Trophoblast cell (in vitro differentiated cells and primary cell): ENCODE measurements at regions not wholly inside any gene's neighbourhood (a gene's known extent, or its start where the extent isn't known, plus 50 kb on each side); places are given as distances from the start of the nearest gene placed in this dataset.

ENCODE experiments used
- DNase-seq, 2 donors: peaks; one replicate each; pipeline ENCODE4 v3.0.0-alpha.2; 2016
- H2AFZ ChIP-seq: 2 replicates; pipeline ENCODE4 v1.6.1; 2013; ENCODE audit warnings: low read length, moderate library complexity, mild to moderate bottlenecking; ENCODE audit not compliant: insufficient read depth, poor library complexity
- H2AK5ac ChIP-seq: 2 replicates; pipeline ENCODE4 v1.6.1; 2013; ENCODE audit warnings: mild to moderate bottlenecking, low read length
- H2BK120ac ChIP-seq: 2 replicates; pipeline ENCODE4 v1.6.1; 2013; ENCODE audit warnings: low read length, mild to moderate bottlenecking, moderate library complexity; ENCODE audit not compliant: insufficient read depth, poor library complexity
- H2BK12ac ChIP-seq: 2 replicates; pipeline ENCODE4 v1.6.1; 2013; ENCODE audit warnings: mild to moderate bottlenecking, low read length, moderate library complexity
- H2BK5ac ChIP-seq: 2 replicates; pipeline ENCODE4 v1.6.1; 2013; ENCODE audit warnings: low read length, low read depth, moderate library complexity, mild to moderate bottlenecking; ENCODE audit not compliant: poor library complexity
- H3K14ac ChIP-seq: 2 replicates; pipeline ENCODE4 v1.6.1; 2013; ENCODE audit warnings: mild to moderate bottlenecking, low read length
- H3K18ac ChIP-seq: 2 replicates; pipeline ENCODE4 v1.6.1; 2013; ENCODE audit warnings: mild to moderate bottlenecking, low read length
- H3K23ac ChIP-seq: 2 replicates; pipeline ENCODE4 v1.6.1; 2013; ENCODE audit warnings: low read length
- H3K27ac ChIP-seq: 2 replicates; pipeline ENCODE4 v1.5.1; 2013; ENCODE audit warnings: low read depth, mild to moderate bottlenecking, inconsistent platforms, low read length, moderate library complexity
- H3K27me3 ChIP-seq: 2 replicates; pipeline ENCODE4 v1.6.1; 2013; ENCODE audit warnings: inconsistent platforms, mild to moderate bottlenecking, low read length, moderate library complexity; ENCODE audit not compliant: insufficient read depth
- H3K36me3 ChIP-seq, 2 experiments: 1 replicate in 1 of 2; 2 replicates in 1 of 2; pipeline ENCODE4 v1.6.1; 2013; ENCODE audit warnings: low read length in 2 of 2, mild to moderate bottlenecking in 2 of 2, moderate library complexity in 1 of 2; ENCODE audit not compliant: insufficient read depth in 2 of 2, control insufficient read depth in 1 of 2
- H3K4ac ChIP-seq: 2 replicates; pipeline ENCODE4 v1.6.1; 2013; ENCODE audit warnings: low read depth, mild to moderate bottlenecking, low read length, moderate library complexity
- H3K4me1 ChIP-seq, 2 experiments: 1 replicate in 1 of 2; 2 replicates in 1 of 2; pipeline ENCODE4 v1.6.1; 2013; ENCODE audit warnings: low read length in 2 of 2, mild to moderate bottlenecking in 2 of 2, moderate library complexity in 1 of 2; ENCODE audit not compliant: insufficient read depth in 2 of 2, control insufficient read depth in 1 of 2
- H3K4me2 ChIP-seq: 2 replicates; pipeline ENCODE4 v1.6.1; 2013; ENCODE audit warnings: inconsistent platforms, mild to moderate bottlenecking, low read length, moderate library complexity
- H3K4me3 ChIP-seq: 2 replicates; pipeline ENCODE4 v1.5.1; 2013; ENCODE audit warnings: mild to moderate bottlenecking, low read depth, low read length, inconsistent platforms
- H3K79me1 ChIP-seq: one replicate; pipeline ENCODE4 v1.6.1; 2013; ENCODE audit warnings: low read length
- H3K79me2 ChIP-seq: 2 replicates; pipeline ENCODE4 v1.6.1; 2013; ENCODE audit warnings: low read length, mild to moderate bottlenecking; ENCODE audit not compliant: control insufficient read depth, insufficient read depth, poor library complexity
- H3K9ac ChIP-seq: 2 replicates; pipeline ENCODE4 v1.6.1; 2013; ENCODE audit warnings: mild to moderate bottlenecking, low read length
- H3K9me3 ChIP-seq: 2 replicates; pipeline ENCODE4 v1.6.1; 2013; ENCODE audit warnings: low read depth, mild to moderate bottlenecking, control low read depth, inconsistent platforms, low read length; ENCODE audit not compliant: insufficient read depth
- H4K12ac ChIP-seq: 2 replicates; pipeline ENCODE4 v1.6.1; 2013; ENCODE audit warnings: low read depth, mild to moderate bottlenecking, low read length, moderate library complexity
- H4K8ac ChIP-seq: 2 replicates; pipeline ENCODE4 v1.6.1; 2013; ENCODE audit warnings: low read depth, mild to moderate bottlenecking, low read length, moderate library complexity
- H4K91ac ChIP-seq: one replicate; pipeline ENCODE4 v1.6.1; 2013; ENCODE audit warnings: low read depth, mild to moderate bottlenecking, low read length, moderate library complexity
- WGBS: extraction: QIAGEN DNeasy Blood & Tissue Kit; methylation state at CpG from one replicate; pipeline ENCODE4 v1.1.7; 2013; ENCODE audit warnings: missing lambda C conversion rate; ENCODE audit not compliant: insufficient read length, insufficient coverage; ENCODE audit errors: extremely low coverage; 5-methylcytosine and 5-hydroxymethylcytosine counted together

- H3K4me3 ChIP-seq = no peak overlapping the region
- H3K23ac ChIP-seq = no peak overlapping the region
- H3K4me2 ChIP-seq = no peak overlapping the region
- H3K36me3 ChIP-seq = no peaks in the 10 kb centered on the region
- no peak overlapping the region for H2BK5ac ChIP-seq
- no peak overlapping the region for H3K4ac ChIP-seq
- no peak overlapping the region for H2AK5ac ChIP-seq
- H3K14ac ChIP-seq = no peak overlapping the region
- no CpG with 5 or more reads among the region's 13 CpGs for WGBS
- no peak overlapping the region for H2BK12ac ChIP-seq
- no peak overlapping the region for H3K9ac ChIP-seq
- no peaks in the 10 kb centered on the region for H3K9me3 ChIP-seq
- no peak for DNase-seq
- H3K18ac ChIP-seq = no peak overlapping the region
- H2AFZ ChIP-seq = no peak overlapping the region
- H2BK120ac ChIP-seq = no peak overlapping the region
- no peak overlapping the region for H4K8ac ChIP-seq
- H3K79me2 ChIP-seq = no peaks in the 10 kb centered on the region
- no peak overlapping the region for H4K91ac ChIP-seq
- no peaks in the 10 kb centered on the region for H3K4me1 ChIP-seq
- no peak overlapping the region for H3K27ac ChIP-seq
- no peak overlapping the region for H4K12ac ChIP-seq
- H3K27me3 ChIP-seq = no peaks in the 10 kb centered on the region
- no peaks in the 10 kb centered on the region for H3K79me1 ChIP-seq
Observed at GRCh38 chrX:144334577-144334976, 450.7 kb downstream of the UBE2NL start.

- H2BK12ac ChIP-seq = no peak overlapping the region
- H3K4ac ChIP-seq = no peak overlapping the region
- H3K4me1 ChIP-seq = no peaks in the 10 kb centered on the region
- no peak overlapping the region for H2AFZ ChIP-seq
- H3K14ac ChIP-seq = no peak overlapping the region
- H2BK5ac ChIP-seq = no peak overlapping the region
- no peaks in the 10 kb centered on the region for H3K79me1 ChIP-seq
- H3K4me3 ChIP-seq = no peak overlapping the region
- H3K9me3 ChIP-seq = no peaks in the 10 kb centered on the region
- no peak overlapping the region for H3K4me2 ChIP-seq
- DNase-seq = no peak
- no peaks in the 10 kb centered on the region for H3K79me2 ChIP-seq
- no peaks in the 10 kb centered on the region for H3K36me3 ChIP-seq
- no CpG with 5 or more reads among the region's 6 CpGs for WGBS
- H4K12ac ChIP-seq = no peak overlapping the region
- no peak overlapping the region for H3K27ac ChIP-seq
- H4K8ac ChIP-seq = no peak overlapping the region
- no peak overlapping the region for H3K23ac ChIP-seq
- no peak overlapping the region for H2AK5ac ChIP-seq
- H4K91ac ChIP-seq = no peak overlapping the region
- no peak overlapping the region for H3K9ac ChIP-seq
- H2BK120ac ChIP-seq = no peak overlapping the region
- H3K27me3 ChIP-seq = no peaks in the 10 kb centered on the region
- no peak overlapping the region for H3K18ac ChIP-seq
Observed at GRCh38 chrX:144335402-144335801, 451.5 kb downstream of the UBE2NL start.

- no CpG with 5 or more reads among the region's 3 CpGs for WGBS
- no peaks in the 10 kb centered on the region for H3K79me1 ChIP-seq
- H2AK5ac ChIP-seq = no peak overlapping the region
- H4K8ac ChIP-seq = no peak overlapping the region
- H3K27ac ChIP-seq = no peak overlapping the region
- no peak overlapping the region for H3K9ac ChIP-seq
- no peak overlapping the region for H4K91ac ChIP-seq
- H2BK5ac ChIP-seq = no peak overlapping the region
- H3K23ac ChIP-seq = no peak overlapping the region
- H3K36me3 ChIP-seq = no peaks in the 10 kb centered on the region
- no peaks in the 10 kb centered on the region for H3K4me1 ChIP-seq
- H3K27me3 ChIP-seq = no peaks in the 10 kb centered on the region
- H3K4me2 ChIP-seq = no peak overlapping the region
- no peaks in the 10 kb centered on the region for H3K9me3 ChIP-seq
- no peak for DNase-seq
- H2BK12ac ChIP-seq = no peak overlapping the region
- H3K79me2 ChIP-seq = no peaks in the 10 kb centered on the region
- H3K4me3 ChIP-seq = no peak overlapping the region
- H2AFZ ChIP-seq = no peak overlapping the region
- H3K14ac ChIP-seq = no peak overlapping the region
- no peak overlapping the region for H3K18ac ChIP-seq
- no peak overlapping the region for H4K12ac ChIP-seq
- no peak overlapping the region for H2BK120ac ChIP-seq
- H3K4ac ChIP-seq = no peak overlapping the region
Observed at GRCh38 chrX:144379156-144379555, 495.3 kb downstream of the UBE2NL start.

GRCh38 chrX:144388738-144389137 lies 504.9 kb downstream of the UBE2NL start:
- no peaks in the 10 kb centered on the region for H3K4me1 ChIP-seq
- WGBS = no CpG with 5 or more reads among the region's 1 CpG
- H3K4me3 ChIP-seq = no peak overlapping the region
- no peak for DNase-seq
- H3K18ac ChIP-seq = no peak overlapping the region
- H2BK5ac ChIP-seq = no peak overlapping the region
- H3K9me3 ChIP-seq = no peaks in the 10 kb centered on the region
- H3K27ac ChIP-seq = no peak overlapping the region
- H2BK12ac ChIP-seq = no peak overlapping the region
- H2AK5ac ChIP-seq = no peak overlapping the region
- H2BK120ac ChIP-seq = no peak overlapping the region
- H4K8ac ChIP-seq = no peak overlapping the region
- H3K9ac ChIP-seq = no peak overlapping the region
- no peaks in the 10 kb centered on the region for H3K79me1 ChIP-seq
- no peak overlapping the region for H4K91ac ChIP-seq
- no peaks in the 10 kb centered on the region for H3K27me3 ChIP-seq
- H2AFZ ChIP-seq = no peak overlapping the region
- H3K79me2 ChIP-seq = no peaks in the 10 kb centered on the region
- no peak overlapping the region for H3K23ac ChIP-seq
- no peak overlapping the region for H3K4ac ChIP-seq
- no peaks in the 10 kb centered on the region for H3K36me3 ChIP-seq
- no peak overlapping the region for H3K14ac ChIP-seq
- no peak overlapping the region for H4K12ac ChIP-seq
- H3K4me2 ChIP-seq = no peak overlapping the region
